Heart left ventricle (tissue), 16 donors: ENCODE measurements at regions not wholly inside any gene's neighbourhood (a gene's known extent, or its start where the extent isn't known, plus 50 kb on each side); places are given as distances from the start of the nearest gene placed in this dataset.

Experiments
- ATAC-seq, 4 donors: fragments of 200-7000 bp; cut with Tn5 transposase; one replicate each; pipeline ENCODE4 v1.9.1; 2020 to 2022; ENCODE audit warnings: moderate library complexity in 4 of 4, mild to moderate bottlenecking in 3 of 4, moderate number of reproducible peaks in 1 of 4
- DNase-seq, 5 donors: peaks; one replicate each; pipeline ENCODE4 v3.0.0-alpha.2; 2020
- H3K27ac ChIP-seq, 12 donors: fragments of 200-600 bp; sonication (generic) in 4 of 12; one replicate each; pipeline versions ENCODE4 v1.5.0 to v1.8.0; 2016 to 2022; ENCODE audit warnings: mild to moderate bottlenecking in 2 of 12
- H3K27me3 ChIP-seq, 9 donors: fragments of 200-600 bp; sonication (generic) in 2 of 9; one replicate each; pipeline versions ENCODE4 v1.5.1 to v1.8.0; 2016 to 2022; ENCODE audit warnings: mild to moderate bottlenecking in 3 of 9
- H3K36me3 ChIP-seq, 9 donors: fragments of 200-600 bp; sonication (generic) in 2 of 9; one replicate each; pipeline versions ENCODE4 v1.5.0 to v1.8.0; 2018 to 2022; ENCODE audit warnings: mild to moderate bottlenecking in 2 of 9
- H3K4me1 ChIP-seq, 12 donors: fragments of 200-600 bp; sonication (generic) in 4 of 12; one replicate each; pipeline versions ENCODE4 v1.5.0 to v1.8.0; 2016 to 2022; ENCODE audit warnings: mild to moderate bottlenecking in 3 of 12
- H3K4me3 ChIP-seq, 12 donors: fragments of 200-600 bp; sonication (generic) in 4 of 12; one replicate each; pipeline versions ENCODE4 v1.5.0 to v1.8.0; 2017 to 2022; ENCODE audit warnings: mild to moderate bottlenecking in 9 of 12, moderate library complexity in 4 of 12
- H3K9me3 ChIP-seq, 12 donors: fragments of 200-600 bp; sonication (generic) in 4 of 12; one replicate each; pipeline versions ENCODE4 v1.5.0 to v1.8.0; 2016 to 2022; ENCODE audit warnings: mild to moderate bottlenecking in 1 of 12
- POLR2A ChIP-seq, 2 donors: fragments of 450-650 bp; IDR thresholded peaks; one replicate each; pipeline ENCODE4 v1.6.1; 2017; ENCODE audit warnings: antibody characterized with exemption in 2 of 2, mild to moderate bottlenecking in 2 of 2, moderate library complexity in 2 of 2
- WGBS, 4 donors: extraction: QIAGEN DNeasy Blood & Tissue Kit in 2 of 4; methylation state at CpG; one replicate each; pipeline versions ENCODE4 v1.1.5 to v1.1.7; 2013 to 2018; 5-methylcytosine and 5-hydroxymethylcytosine counted together
- intact Hi-C, 10 donors: fragments of 100-400 bp; cut with DNase I; formaldehyde crosslinking; loops; one replicate each; pipeline versions ENCODE4 v1.11.1 to v1.14.2; 2022
- TF ChIP-seq, protein P1 (sequence below), 12 donors: fragments of 200-600 bp; sonication (generic) in 4 of 12; IDR thresholded peaks; one replicate each; pipeline versions ENCODE4 v1.5.0 to v1.8.0; 2018 to 2022; ENCODE audit warnings: antibody characterized with exemption in 12 of 12, mild to moderate bottlenecking in 5 of 12
- donor health status: ischemic (EF 13 %, LVEDD 7.1; RV severe dilation, severe dysfunction).
- donor health status: healthy with polysubstance abuse.
- donor health status: DM: no; HTN: yes; CAD: no.
- donor health status: DM: no; HTN: no; CAD: no.
- donor health status: ischemic (EF 25% LVEDD 6.9; RV normal size, moderate dysfunction).
- donor health status: ischemic (EF 25% LVEDD 5.7; RV mildly dilated, moderate dysfunction).
- donor health status: healthy.
- donor health status: DM: yes; HTN: yes; CAD: no.
- donor health status: ischemic (EF 35%, LVEDD 5.7; RV mildly dilated, moderate dysfunction).
- donor health status: nonischemic (EF 11% LVEDD 7.7; RV severe dilation, severe dysfunction).
- donor health status: DM: yes; HTN: yes; CAD: no.
- donor health status: PGD.
- donor health status: ischemic (EF 29% LVEDD 5.4; RV normal size, mild dysfunction).
- donor health status: nonischemic (EF 23%, LVEDD 6.1; RV moderate dilation, normal function).

DNA sequence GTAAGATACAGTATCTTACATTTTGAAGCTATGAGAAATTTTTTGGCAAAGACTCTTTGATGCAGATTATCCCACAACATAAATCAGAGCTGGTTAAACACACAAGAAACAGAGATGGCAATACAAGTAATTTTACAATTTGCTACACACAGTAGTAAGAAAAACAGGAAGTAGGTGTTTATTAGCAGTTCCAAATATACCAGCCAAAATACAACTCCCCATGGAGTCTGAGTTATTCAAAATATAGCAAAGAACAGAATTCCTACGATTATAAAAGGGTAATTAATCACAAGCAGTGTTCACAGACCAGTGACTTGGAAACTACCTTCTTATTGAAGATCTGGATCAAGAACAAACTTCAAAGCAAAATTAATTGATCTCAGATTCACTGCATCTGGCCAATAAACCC lies 83.9 kb downstream of the BMP4 start:
- Histone ChIP-seq H3K4me1 (peaks cover 0 to 43% (median 12%) of the 10 kb centered on the region in 12 donors), H3K27me3 (no peaks in the 10 kb centered on the region), H3K9me3 (peaks cover 0 to 8% (median 0%) of the 10 kb centered on the region in 12 donors), H3K4me3 (no peak overlapping the region), H3K27ac (peak overlapping the region in 3 of 12 donors; percentile 6 to 49 (median 19)), H3K36me3 (no peaks in the 10 kb centered on the region)
- intact Hi-C loops, result loop anchor here in 2 of 10 donors (5.0 kb wide), 1 partner anchor 155 kb away; no protein-coding TSS in a partner anchor
- ATAC-seq (no peak), DNase-seq (no peak)
- TF ChIP-seq, protein P1, sequence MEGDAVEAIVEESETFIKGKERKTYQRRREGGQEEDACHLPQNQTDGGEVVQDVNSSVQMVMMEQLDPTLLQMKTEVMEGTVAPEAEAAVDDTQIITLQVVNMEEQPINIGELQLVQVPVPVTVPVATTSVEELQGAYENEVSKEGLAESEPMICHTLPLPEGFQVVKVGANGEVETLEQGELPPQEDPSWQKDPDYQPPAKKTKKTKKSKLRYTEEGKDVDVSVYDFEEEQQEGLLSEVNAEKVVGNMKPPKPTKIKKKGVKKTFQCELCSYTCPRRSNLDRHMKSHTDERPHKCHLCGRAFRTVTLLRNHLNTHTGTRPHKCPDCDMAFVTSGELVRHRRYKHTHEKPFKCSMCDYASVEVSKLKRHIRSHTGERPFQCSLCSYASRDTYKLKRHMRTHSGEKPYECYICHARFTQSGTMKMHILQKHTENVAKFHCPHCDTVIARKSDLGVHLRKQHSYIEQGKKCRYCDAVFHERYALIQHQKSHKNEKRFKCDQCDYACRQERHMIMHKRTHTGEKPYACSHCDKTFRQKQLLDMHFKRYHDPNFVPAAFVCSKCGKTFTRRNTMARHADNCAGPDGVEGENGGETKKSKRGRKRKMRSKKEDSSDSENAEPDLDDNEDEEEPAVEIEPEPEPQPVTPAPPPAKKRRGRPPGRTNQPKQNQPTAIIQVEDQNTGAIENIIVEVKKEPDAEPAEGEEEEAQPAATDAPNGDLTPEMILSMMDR (IDR thresholded peaks at IDR 0.05), result no peak
- TF ChIP-seq POLR2A (IDR thresholded peaks at IDR 0.05), result no peak
- 23 to 47% (median 41%) methylated on average over 1 of the region's 1 CpG for WGBS, 4 donors

DNA sequence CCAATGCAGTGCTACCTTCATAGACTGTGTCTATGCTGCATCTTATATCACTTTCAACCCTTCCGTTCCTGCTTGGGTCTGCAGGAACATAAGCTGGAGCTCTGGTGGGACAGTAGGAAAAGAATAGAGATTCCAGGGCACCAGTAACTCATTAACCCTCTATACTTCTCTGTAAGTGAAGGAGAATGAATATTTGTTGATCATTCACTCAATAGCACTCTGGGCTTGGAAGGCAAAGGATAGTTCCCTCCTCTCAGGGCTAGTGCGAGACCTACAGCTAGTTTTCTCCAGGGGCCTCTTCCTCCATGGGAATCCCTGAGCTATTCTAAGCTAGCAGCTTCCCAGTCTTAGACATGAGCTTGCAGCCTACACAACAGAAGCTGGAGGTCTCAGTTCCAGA lies 84.7 kb downstream of the BMP4 start:
- 46 to 62% (median 56%) methylated on average over 2 of the region's 2 CpGs for WGBS, 4 donors
- DNase-seq (no peak), ATAC-seq (no peak)
- Histone ChIP-seq H3K9me3 (peaks cover 0 to 8% (median 0%) of the 10 kb centered on the region in 12 donors), H3K27ac (peak overlapping the region in 2 of 12 donors; percentile 18 to 22), H3K27me3 (no peaks in the 10 kb centered on the region), H3K4me1 (peaks cover 0 to 43% (median 12%) of the 10 kb centered on the region in 12 donors), H3K4me3 (no peak overlapping the region), H3K36me3 (no peaks in the 10 kb centered on the region)
- TF ChIP-seq, protein P1 (IDR thresholded peaks at IDR 0.05), result no peak
- no peak for TF ChIP-seq POLR2A (IDR thresholded peaks at IDR 0.05)
- intact Hi-C loops, result loop anchor here in 2 of 10 donors (5.0 kb wide), 1 partner anchor 155 kb away; no protein-coding TSS in a partner anchor

DNA sequence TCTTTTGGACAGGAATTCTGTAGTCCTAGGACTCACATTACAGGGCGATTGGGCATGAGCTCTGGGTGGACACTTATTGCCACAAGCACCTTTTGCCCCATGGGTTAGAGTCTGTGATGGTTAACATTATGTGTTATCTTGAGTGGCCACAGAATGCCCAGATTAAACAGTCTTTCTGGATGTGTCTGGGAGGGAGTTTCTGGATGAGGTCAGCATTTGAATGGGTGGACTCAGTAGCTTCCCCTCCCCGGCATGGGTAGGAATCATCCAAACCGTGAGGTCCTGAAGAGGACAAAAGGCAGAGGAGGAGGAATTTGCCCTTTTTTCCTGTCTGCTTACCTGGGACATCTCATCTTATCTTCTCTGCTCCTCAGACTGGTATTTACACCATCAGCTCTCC lies 85.6 kb downstream of the BMP4 start:
- no peak for ATAC-seq
- Histone ChIP-seq H3K9me3 (peaks cover 0 to 8% (median 0%) of the 10 kb centered on the region in 12 donors), H3K4me1 (peaks cover 0 to 42% (median 12%) of the 10 kb centered on the region in 12 donors), H3K4me3 (no peak overlapping the region), H3K27me3 (no peaks in the 10 kb centered on the region), H3K36me3 (no peaks in the 10 kb centered on the region), H3K27ac (no peak overlapping the region)
- TF ChIP-seq, protein P1 (IDR thresholded peaks at IDR 0.05), result no peak
- TF ChIP-seq POLR2A (IDR thresholded peaks at IDR 0.05), result no peak
- no peak for DNase-seq
- intact Hi-C loops, result loop anchor here in 2 of 10 donors (5.0 kb wide), 1 partner anchor 154 kb away; no protein-coding TSS in a partner anchor
- 72 to 81% (median 79%) methylated on average over 3 of the region's 3 CpGs for WGBS, 4 donors

DNA sequence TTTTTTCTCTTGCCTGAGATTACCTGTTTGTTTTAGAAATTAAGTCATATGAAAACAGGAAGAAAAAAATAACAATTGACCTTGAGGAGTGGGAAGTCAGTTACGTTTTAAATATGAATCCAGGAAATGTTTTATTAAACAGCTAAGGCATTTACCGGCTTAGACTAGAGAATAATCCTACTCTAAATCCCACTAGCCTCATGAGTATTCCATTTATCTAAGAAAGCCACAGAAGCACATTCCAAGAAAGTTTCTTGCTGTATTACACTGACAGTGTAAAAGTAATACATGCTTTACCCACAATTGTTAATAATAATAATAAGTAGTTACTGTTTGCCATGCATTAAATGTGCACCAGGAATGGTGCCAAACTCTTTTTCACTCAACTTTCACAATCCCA lies 90.9 kb downstream of the BMP4 start:
- 44 to 52% (median 47%) methylated on average over 2 of the region's 2 CpGs for WGBS, 4 donors
- intact Hi-C loops, result no loop called here
- TF ChIP-seq, protein P1 (IDR thresholded peaks at IDR 0.05), result no peak
- TF ChIP-seq POLR2A (IDR thresholded peaks at IDR 0.05), result no peak
- no peak overlapping the region for H3K4me3 ChIP-seq
- H3K27ac ChIP-seq, result no peak overlapping the region
- peaks cover 0 to 9% (median 0%) of the 10 kb centered on the region in 12 donors for H3K4me1 ChIP-seq
- no peak for ATAC-seq
- peaks cover 0 to 8% (median 0%) of the 10 kb centered on the region in 12 donors for H3K9me3 ChIP-seq
- H3K27me3 ChIP-seq, result no peaks in the 10 kb centered on the region
- no peak for DNase-seq
- H3K36me3 ChIP-seq, result no peaks in the 10 kb centered on the region
